Type B pancreatic cell (in vitro differentiated cells): ENCODE measurements at regions not wholly inside any gene's neighbourhood (a gene's known extent, or its start where the extent isn't known, plus 50 kb on each side); places are given as distances from the start of the nearest gene placed in this dataset.

Source experiments
- DNase-seq: peaks from one replicate; pipeline ENCODE4 v3.0.0; 2021; ENCODE audit warnings: mixed read lengths; ENCODE audit not compliant: unreplicated experiment; ENCODE audit errors: extremely low spot score
- H3K27ac Mint-ChIP-seq: 2 replicates; pipeline ENCODE4 v1.8.0; 2021; ENCODE audit warnings: mild to moderate bottlenecking, mixed read lengths
- H3K27me3 Mint-ChIP-seq: 2 replicates; pipeline ENCODE4 v1.8.0; 2021; ENCODE audit warnings: mixed read lengths
- H3K36me3 Mint-ChIP-seq: 2 replicates; pipeline ENCODE4 v1.8.0; 2021; ENCODE audit warnings: mixed read lengths
- H3K4me1 Mint-ChIP-seq: one replicate; pipeline ENCODE4 v1.8.0; 2021; ENCODE audit warnings: mixed read lengths; ENCODE audit not compliant: unreplicated experiment
- H3K4me3 Mint-ChIP-seq: 2 replicates; pipeline ENCODE4 v1.8.0; 2021; ENCODE audit warnings: mild to moderate bottlenecking, mixed read lengths
- H3K9me3 Mint-ChIP-seq: 2 replicates; pipeline ENCODE4 v1.8.0; 2021; ENCODE audit warnings: mixed read lengths
- TF ChIP-seq, protein P1 (sequence below): fragments of 200-600 bp; sonication (generic); conservative IDR thresholded peaks from 2 replicates; pipeline ENCODE4 v1.5.0; 2021; ENCODE audit warnings: antibody characterized with exemption, mild to moderate bottlenecking

GRCh38 chr19:5251096-5252065, 89.2 kb downstream of the PTPRS start:
- Mint-ChIP-seq H3K9me3 (peaks cover 12% of the 10 kb centered on the region), H3K36me3 (peaks cover 39% of the 10 kb centered on the region), H3K4me1 (no peaks in the 10 kb centered on the region), H3K27me3 (no peaks in the 10 kb centered on the region), H3K4me3 (no peak overlapping the region), H3K27ac (no peak overlapping the region)
- DNase-seq, result no peak
- TF ChIP-seq, protein P1, sequence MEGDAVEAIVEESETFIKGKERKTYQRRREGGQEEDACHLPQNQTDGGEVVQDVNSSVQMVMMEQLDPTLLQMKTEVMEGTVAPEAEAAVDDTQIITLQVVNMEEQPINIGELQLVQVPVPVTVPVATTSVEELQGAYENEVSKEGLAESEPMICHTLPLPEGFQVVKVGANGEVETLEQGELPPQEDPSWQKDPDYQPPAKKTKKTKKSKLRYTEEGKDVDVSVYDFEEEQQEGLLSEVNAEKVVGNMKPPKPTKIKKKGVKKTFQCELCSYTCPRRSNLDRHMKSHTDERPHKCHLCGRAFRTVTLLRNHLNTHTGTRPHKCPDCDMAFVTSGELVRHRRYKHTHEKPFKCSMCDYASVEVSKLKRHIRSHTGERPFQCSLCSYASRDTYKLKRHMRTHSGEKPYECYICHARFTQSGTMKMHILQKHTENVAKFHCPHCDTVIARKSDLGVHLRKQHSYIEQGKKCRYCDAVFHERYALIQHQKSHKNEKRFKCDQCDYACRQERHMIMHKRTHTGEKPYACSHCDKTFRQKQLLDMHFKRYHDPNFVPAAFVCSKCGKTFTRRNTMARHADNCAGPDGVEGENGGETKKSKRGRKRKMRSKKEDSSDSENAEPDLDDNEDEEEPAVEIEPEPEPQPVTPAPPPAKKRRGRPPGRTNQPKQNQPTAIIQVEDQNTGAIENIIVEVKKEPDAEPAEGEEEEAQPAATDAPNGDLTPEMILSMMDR, result no peak

DNA sequence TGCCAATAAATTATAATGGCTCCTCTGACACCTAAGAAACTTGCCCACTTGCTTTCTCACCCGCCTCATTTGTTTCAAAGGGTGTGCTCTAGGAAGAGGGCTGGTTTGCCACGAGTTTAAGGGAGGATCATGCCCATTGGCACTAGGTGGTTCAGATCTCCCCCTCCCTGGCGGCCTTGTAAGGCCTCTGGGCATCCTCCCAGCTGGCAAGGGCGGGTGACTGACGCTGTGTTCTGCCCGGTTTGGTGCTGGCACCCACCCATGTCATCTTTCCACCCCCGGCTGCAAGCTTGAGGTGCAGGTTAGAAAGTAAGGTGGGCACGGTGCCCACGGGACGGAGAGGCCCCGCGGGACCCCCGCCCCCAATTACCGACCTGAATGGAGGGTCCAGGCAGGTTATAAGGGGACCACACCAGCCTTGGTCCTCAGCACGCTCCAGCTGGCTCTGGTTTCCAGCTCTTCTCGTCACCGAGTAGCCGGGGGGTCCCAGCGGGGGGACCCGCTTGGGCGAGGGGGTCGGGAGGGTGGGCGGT, 90.4 kb downstream of the PTPRS start:
- H3K36me3 Mint-ChIP-seq, result peaks cover 27% of the 10 kb centered on the region
- H3K9me3 Mint-ChIP-seq, result peaks cover 3% of the 10 kb centered on the region
- TF ChIP-seq, protein P1, result no peak
- H3K27ac Mint-ChIP-seq, result no peak overlapping the region
- no peaks in the 10 kb centered on the region for H3K4me1 Mint-ChIP-seq
- DNase-seq, result no peak
- H3K4me3 Mint-ChIP-seq, result no peak overlapping the region
- H3K27me3 Mint-ChIP-seq, result no peaks in the 10 kb centered on the region

GRCh38 chr19:5249526-5249925, 91.1 kb downstream of the PTPRS start:
- H3K4me1 Mint-ChIP-seq, result no peaks in the 10 kb centered on the region
- H3K27me3 Mint-ChIP-seq, result no peaks in the 10 kb centered on the region
- no peak for DNase-seq
- TF ChIP-seq, protein P1, result no peak
- H3K4me3 Mint-ChIP-seq, result no peak overlapping the region
- H3K9me3 Mint-ChIP-seq, result no peaks in the 10 kb centered on the region
- H3K27ac Mint-ChIP-seq, result no peak overlapping the region
- peaks cover 23% of the 10 kb centered on the region for H3K36me3 Mint-ChIP-seq

DNA sequence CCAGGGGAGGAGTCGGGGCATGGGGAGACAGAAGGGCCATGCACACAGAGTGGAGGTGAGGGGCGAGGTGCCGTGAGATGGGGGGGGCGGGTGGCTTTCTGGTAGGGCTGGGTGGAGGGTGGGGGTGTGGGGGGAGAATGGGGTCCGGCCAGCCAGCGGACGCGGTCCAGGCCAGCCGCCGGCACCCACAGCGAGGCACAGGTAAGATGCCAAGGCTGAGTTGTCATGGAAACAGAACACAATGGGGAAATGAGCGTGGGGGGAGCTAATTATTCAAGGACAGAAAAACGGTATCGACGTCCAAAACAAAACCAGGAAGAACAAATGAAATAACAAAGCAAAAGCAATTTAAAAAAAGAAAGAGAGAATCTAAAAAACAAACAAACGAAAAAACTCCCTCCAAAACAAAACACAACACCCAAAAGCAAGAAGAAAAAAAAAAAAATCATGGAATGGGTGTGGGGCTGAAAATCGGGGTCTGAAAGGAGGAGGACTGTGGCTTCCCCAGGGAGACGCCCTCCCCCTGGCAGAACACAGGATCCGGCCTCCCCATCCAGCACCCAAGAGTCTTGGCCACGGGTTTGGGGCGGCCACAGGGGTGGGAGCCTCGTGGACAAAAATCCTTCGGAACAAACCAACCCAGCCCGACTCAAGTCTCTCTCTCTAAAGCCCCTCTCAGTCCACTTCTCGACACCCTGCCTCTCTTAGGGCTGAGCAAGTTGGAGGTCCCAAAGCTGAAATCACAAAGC, 92.5 kb downstream of the PTPRS start:
- Mint-ChIP-seq H3K27me3 (no peaks in the 10 kb centered on the region), H3K4me1 (no peaks in the 10 kb centered on the region), H3K36me3 (peaks cover 13% of the 10 kb centered on the region), H3K4me3 (no peak overlapping the region), H3K27ac (no peak overlapping the region), H3K9me3 (no peaks in the 10 kb centered on the region)
- TF ChIP-seq, protein P1, result no peak
- no peak for DNase-seq

DNA sequence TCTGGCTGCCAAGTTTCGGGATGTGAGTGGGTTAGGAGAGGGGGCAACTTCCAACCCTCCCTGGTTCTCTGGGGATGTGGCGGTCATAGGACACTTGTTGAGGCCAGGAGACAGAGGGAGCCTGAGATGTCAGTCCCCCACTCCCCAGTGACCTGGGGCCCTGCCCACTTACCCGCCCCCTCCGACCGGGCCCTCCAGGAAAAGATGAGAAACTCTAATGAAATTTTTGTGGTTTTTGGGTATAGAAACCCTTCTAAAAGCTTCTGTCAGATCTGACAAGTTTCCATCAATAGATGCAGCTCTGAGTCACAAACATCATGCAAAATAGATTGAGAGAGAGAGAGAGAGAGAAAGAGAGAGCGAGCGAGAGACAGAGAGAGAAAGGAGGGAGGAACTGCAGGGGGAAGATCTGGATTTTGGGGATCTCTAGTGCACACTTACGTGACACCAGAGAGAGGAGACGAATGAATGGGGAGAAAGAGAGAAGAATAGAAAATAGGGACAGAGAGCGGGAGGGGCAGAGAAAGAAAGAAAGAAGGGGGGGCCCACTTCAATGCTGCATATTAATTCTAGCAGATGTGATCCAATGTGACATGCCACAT, 94.0 kb downstream of the PTPRS start:
- Mint-ChIP-seq H3K4me3 (no peak overlapping the region), H3K27me3 (no peaks in the 10 kb centered on the region), H3K36me3 (peaks cover 13% of the 10 kb centered on the region), H3K27ac (no peak overlapping the region), H3K4me1 (no peaks in the 10 kb centered on the region), H3K9me3 (no peaks in the 10 kb centered on the region)
- TF ChIP-seq, protein P1, result no peak
- no peak for DNase-seq
